ENCODE measurements at regions not wholly inside any gene's neighbourhood (a gene's known extent, or its start where the extent isn't known, plus 50 kb on each side); places are given as distances from the start of the nearest gene placed in this dataset.

DNA sequence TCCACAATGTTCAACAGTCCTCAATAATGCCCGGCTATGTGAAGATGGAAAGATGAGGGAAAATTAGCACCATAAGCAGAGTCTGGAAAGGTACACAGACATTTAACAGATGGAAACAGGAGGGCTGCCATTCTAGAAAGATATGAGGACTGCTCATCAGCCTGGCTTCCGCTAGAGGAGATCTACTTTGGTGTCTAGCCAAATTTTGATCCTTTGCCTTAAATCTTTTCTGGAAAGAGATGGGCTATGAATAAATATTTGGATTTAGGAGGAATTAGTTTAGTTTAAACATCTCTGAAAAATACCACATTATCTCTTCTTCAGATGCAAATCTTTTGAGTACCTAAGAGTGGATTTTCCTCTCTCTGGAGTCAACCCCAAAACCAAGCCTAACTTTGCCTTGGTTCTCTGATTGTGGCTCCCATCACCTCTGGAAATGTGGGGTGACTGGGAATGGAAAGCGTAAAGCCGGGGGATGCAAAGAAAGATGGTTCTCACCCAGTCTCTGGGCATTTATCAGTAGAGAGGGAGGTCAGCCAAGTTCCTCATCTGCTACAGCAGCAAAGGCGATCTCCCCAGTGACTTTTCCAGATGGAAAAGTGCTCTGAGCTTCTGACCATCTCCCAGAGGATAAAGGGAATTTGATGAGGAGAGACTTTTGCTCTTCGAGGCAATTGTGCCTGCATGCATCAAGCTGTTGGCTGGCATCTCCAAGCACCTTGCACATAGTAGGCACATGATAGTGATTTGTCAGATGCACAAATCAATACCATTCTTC, 410.6 kb downstream of the ZNF521 start:
- no peak for DNase-seq

DNA sequence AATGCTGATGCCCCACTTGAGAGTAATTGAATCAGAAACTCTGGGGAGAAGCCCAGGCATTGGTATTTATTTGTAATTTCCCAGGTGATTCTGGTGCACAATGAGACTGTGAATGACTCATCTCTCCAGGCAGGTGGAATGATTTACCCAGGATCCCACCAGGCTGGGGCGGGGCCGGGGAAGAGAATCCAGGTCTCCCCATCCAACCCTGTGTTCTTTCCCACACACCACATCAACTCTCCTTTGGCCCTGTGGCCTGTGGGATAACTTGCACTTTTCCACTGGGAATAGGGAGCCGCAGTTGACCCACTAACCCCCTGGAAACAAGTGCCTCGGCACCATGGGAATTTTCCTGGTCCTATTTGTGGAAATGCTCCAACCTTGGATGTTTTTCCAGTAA, 409.8 kb downstream of the ZNF521 start:
- DNase-seq, result no peak

DNA sequence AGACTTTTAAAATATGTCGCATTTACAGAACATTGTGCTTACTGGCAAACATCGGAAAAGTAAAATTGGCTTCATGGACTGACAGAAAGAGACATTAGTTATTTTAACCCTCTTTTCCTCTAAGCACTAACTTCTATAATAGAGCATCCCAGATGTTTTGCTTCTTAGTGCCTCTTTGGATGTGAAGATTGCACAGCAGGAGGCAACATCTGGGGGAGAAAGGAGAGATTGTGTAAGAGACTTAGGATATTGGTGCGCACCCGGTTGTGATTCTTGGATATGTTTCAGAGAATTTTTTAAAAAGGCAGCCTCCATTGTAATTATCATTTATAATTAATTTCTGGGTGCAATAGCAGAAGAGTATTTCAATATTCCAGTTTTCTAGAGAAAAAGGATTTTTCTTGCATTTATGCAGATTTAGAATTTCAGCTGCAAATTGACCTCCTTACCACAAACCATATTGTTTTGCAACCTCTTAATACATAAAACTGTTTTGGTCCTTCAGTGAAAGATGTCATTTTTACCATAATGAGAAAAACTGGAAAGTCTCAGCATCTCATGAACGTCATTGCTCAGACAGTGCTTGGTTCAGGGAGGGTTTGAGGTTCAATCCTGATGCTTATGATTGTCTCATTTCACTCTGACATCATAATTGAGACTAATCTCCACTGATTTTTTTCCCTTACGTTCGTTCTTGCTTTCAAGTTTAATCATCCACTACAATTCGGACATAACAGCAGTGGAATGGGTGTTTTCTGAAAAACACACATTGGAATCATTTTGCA, 404.3 kb downstream of the ZNF521 start:
- no peak for DNase-seq

DNA sequence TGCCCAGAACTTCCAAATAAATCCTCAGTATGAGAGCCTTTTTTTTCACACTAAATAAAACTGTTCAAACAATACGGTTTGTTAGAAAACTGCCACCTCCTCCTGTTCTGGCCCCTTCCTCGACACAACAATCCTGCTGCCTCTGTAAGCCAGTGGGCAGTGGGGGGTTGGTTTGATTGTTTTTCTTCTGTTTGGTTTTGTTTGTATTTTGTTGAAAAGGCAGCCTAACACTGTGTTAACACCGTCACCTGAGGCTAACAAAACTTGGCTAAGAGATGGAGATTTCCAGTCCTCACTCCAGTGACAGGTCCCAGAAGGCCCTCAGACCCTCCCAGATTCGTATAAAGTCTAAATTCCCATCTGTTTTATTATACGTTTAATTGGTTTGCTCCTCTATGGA, 402.1 kb downstream of the ZNF521 start:
- DNase-seq, result no peak

DNA sequence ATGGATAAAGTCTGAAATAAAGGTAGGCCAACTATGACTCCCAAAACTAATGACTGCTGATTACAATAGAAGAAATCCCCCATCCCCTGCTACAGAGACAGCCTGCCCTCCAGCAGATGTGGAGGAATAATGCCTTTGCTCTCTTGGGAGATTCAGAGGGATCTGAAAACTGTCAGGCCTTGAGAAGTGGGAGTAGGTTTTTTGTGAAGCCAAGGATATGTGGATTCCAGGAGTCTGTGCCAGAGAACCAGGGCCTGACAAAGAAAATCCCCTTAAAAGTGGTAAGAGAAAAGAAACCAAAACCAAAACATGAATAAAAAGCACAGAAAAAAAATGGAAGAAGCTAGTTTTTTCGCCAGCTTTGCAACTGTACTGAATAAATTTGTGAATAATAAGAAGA, 397.6 kb downstream of the ZNF521 start:
- no peak for DNase-seq

DNA sequence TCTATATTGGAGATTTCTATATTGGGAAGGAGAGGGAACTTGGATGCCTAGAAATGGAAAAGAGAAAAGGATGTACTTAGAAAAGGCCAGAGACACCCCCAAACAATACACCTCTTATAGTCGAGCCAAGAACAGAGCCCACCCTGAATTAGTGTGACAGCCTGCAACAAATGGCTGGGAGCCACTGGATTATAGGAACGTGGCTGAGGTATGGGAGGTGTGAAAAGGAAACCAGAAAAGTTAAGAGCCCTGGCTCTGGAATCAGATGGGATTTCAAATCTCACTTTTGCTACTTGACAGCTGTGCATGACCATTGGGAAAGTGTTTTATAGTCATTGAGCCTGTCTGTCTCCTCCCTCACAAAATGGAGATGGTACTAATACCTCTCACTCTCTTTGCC, 394.0 kb downstream of the ZNF521 start:
- DNase-seq, result no peak

DNA sequence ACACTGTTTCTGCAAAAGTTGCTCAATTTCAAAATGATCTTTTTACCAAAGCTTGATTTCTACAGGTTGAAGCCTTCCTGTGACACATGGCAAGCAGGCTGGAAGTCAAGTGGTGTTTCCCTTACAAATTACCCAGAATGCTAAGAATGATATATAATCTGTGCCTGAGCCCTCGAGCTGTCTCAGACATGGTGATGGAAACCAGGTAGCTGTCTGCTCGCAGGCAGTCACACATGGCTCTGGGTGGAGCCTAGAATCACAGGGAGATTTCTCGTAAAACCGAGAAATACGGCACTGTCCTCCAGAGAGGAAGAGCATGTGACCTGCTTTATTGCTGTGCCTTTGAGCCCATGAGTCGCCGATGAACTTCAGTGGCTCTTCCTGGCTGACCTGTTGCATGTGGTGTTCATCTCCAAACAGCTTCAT, 392.9 kb downstream of the ZNF521 start:
- DNase-seq, result no peak

DNA sequence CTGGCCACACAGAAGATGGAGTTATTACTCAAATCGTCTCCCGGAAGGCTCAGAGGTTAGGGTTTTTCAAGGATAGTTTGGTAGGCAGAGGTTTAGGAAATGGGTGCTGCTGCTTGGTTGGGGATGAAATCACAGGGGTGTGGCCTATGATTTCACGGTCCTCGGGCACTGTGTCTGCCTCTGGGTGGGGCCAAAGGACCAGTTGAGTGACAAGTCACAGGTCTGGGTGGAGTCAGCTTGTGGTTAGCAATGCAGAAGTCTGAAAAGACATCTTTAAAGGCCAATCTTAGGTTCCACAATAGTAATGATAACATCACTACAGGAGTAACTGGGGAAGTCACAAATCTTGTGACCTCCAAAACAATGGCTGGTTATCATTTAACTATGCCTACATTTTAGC, 387.8 kb downstream of the ZNF521 start:
- DNase-seq, result no peak

DNA sequence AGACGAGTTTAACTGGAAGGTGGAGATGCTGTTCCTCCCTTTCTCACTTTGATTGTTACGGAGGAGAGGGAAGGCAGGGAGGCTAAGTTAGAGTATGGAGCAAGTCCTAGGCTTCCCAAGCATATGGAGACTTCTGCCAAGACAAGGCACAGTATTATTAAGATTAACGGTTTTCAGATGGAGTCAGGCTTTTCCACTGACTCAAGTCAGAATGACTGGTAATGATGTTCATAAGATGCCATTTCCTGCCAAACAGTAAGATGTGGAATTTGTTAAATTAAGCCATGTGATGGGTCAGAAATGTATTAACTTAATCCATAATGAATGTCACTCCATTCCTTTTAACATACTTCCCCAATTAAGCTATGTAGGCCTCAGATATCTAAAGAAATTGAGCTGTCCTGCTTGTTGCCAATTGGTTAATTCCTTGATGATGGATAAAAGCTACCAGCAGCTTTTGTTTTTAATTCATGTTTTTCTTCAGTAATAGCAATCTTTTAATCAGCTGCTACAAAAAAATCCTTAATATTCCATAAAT, 383.7 kb downstream of the ZNF521 start:
- DNase-seq, result no peak

DNA sequence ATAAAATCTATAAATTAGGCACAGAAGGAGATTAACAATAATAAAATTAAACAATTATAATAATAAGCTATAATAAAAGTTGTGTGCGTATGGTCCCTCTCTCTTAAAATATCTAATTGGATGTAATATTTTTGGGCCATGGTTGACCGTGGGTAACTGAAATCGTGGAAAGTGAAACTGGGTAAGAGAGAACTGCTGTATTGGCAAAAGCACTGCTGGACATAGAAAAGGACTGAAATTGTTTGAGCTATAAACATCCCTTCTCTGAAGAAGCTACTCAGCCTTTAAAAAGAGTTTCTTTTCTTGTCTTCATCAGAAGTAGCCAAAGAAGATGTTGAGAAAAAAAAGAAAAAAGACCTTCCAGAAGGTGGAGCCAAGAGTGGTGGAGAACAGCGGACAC, 379.4 kb downstream of the ZNF521 start:
- DNase-seq, result no peak

DNA sequence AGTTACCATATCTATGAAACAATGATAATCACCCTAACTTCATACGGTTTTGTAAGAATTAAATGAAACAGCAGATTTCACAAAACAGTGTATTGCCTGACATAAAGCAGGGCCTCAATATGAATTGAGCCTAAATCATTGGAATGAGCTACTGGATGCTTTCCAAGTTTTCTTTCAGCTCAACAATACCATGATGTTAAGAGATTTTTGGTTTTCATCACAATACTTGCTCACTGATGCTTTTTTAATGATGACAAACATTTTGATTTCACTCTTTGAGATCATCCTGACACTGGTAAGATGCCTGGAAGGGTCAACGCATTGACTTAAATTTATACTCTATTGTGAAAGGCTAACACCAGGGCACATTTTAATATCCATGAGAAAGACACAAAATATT, 377.5 kb downstream of the ZNF521 start:
- no peak for DNase-seq

DNA sequence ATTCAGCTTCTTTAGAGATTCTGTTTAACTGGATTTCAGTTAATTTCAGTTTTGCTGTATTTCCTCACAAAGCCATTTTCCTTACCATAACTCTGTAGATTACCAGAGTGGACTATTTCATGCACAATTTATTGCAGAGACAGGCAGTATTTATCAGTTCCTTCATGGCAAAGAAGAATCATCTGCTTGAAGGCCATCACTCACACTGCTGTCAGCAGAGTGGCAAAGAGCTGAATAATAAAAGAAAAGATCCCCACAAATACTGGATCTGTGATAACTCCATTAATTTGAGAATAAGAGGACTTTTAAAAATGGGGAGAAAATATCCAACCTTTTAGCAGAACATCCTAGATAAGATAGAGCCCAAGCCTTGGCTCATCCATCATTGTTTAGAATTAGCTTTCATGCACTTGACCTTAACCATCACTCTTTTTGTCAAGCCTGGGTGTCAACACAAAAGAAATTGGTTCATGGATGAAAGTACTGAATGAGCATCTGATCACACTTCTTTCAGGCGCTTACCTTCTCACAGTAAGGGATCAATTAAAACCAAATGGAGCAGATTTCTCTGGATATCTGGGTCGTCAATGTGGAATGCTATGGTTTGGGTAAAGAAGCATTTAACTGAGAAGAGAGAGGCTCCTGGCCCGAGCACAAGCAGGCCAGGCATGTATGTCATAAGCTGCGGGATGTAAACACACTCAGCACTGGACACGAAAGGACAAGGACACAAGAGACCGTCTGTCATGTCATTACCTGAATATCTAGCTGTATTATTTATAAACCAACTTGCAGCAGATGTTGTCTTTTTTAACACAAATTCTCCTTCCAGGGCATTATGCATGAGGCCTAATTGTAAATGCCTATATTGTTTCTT, 376.2 kb downstream of the ZNF521 start:
- no peak for DNase-seq

DNA sequence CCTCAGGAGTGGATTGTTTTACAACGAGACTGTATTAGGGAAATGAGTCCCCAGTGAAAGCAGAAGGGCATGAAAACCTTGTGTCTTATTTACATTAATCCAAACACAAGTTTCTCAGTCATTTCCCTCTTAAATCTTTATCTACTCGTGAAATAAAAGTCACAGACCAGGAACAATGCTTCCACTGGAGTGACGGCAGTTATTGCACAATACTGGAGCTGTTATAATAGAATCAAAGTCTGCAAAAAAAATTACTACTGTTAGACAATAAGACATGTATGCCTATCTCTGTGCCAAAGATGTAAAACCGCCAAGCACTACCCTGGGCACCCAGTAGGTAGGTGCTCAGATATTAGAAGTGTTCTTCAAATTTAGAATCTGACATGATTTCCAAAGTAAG, 375.5 kb downstream of the ZNF521 start:
- no peak for DNase-seq

DNA sequence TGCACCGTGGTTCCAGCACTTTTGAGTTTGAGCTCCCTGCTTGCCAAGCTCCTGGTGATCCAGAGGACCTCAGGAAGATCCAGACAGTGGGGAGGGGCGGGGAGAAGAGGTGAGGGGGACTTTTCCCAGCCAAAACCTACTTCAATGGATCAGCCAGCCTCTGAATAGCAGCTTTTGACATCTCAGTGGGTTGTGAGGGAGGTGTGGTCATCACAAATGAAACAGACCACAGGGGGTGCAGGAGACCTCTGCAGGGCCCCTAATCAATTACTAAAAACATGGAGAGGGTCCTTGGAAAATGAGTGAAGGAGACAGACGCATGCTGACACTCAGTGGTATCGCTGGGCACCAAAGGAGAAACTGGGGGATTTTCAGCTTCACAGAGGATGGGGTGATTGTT, 372.7 kb downstream of the ZNF521 start:
- DNase-seq, result no peak

DNA sequence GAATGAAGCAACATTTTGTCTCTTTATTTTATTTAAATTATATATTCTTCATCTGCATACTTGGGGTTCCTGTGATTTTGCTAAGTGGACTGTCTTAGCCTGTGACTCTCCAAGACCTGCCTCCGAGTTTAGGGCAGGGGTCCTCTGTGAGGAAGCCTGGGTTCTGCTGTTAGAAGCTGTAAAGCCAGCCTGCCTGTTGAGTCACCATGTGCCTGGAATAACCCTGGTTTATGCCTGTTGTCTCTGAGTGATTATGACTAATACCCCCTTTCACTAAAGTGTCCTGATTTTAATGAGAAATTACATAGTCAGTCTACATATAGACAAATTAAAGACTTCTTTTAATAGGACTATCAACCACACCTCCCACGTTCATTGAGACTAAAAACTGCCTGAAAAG, 369.1 kb downstream of the ZNF521 start:
- DNase-seq, result no peak

DNA sequence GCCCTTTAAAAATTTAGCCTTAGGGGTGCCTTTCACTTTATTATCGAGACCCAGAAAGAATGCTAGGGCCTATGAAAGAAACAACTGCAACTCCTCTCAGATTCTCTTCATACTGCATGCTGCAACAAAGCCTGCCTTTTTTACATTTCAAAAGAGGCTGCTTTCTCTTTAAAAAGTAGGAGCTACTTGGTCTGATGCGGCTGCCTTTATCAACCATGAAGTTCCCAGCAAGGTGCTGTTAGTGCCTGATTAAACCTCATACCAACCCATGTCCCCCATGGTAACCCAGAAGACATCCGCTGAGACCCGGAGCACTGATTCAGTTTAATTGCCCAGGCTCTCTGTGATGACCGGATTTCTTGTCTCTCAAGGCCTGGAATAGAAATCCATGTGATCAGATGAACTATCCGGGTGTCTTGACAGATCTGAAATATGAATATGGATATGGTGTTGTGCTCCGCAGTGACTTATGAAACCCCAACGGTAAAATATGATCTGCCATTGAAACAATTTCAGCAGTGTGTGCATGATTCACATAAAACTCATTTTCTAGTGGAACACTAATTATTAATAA, 368.3 kb downstream of the ZNF521 start:
- no peak for DNase-seq

DNA sequence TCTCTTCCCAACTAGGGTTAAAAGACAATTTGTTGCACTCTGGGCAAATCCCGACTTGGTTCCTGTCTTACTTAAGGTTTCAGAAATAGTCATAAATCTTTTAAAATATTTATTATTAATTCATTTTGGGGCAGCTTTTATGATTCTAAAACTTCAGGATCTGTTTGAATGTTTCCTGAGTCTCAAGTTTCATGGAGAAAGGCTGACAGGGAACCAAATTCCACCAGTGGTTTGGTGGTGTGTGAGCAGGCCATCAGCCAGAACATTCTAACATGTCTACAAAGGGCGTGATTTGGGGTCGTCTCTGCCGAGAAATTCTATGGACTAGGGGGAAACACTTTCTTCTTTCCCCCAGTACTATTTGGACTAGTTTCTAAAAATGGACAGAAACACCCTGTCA, 366.4 kb downstream of the ZNF521 start:
- DNase-seq, result no peak

DNA sequence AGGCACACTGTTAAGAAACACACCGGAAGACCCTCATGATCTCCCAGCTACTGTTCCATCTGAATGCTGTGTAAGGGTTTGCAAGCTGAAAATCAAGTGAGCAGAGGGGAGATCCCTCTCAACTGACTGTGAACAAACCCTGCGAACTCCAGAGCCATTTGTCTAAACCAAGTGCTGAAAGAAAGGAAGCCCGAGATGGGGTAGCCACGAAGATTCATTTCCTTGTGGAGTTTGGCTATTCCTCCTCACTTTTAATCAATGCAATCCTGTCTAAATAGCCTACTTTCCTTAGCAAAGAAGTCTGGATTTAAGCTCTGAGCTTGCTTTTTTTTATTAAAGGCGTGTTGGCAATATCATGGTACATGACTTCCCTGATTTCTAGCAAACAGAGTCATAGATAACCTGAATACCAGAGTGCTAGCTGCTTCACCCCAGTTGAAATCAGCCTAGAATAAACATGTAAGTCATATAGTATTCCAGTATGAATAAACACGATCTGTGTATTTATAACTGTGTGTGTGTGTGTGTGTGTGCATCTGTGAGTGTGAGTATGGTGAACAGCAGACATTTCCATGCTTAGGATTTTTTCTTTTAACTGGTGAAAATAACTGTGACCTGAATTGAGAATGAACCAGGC, 365.2 kb downstream of the ZNF521 start:
- no peak for DNase-seq

DNA sequence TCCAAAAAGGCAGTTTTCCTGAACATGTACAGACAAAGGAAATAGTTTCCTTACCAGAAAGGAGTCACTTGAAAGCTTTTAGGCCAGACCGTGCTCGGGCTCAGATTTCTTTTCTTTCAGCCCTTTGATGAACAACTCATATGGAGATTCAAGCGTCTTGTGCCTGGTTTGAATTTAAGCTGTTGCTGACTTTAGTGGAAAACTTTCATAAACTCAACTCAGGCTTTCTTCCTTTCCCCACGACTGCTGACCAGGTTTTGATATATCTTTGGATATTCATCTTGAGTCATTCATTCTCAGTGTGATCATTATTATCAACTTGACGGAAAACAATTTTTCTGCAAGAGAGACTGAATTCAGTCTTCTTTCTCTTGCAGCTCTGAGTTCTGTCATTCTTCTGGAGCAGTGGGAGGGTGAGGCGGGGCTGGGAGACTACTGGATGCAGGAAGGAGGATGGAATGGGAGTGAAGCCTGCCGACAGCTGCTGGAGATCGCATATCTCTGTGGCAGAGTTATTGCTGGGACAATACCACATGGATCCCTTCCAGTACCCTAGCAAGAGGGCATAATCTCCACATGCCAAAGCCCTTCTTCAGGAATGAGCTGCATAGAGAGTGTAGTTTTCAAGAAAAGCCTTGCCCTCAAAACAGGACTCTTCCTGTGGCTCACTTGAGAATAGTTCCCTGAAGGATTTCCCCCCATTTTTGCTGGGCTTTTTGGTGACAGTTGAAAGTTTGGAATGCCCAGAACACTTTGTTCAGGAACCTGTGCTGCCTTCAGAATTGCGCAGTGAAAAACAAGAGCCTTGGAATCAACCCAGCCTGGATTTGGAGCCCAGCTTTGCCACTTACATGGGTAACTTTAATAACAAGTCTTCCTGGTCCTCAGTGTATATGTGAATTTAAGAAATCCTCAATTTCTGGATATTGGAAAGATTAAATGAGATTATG, 364.4 kb downstream of the ZNF521 start:
- no peak for DNase-seq

DNA sequence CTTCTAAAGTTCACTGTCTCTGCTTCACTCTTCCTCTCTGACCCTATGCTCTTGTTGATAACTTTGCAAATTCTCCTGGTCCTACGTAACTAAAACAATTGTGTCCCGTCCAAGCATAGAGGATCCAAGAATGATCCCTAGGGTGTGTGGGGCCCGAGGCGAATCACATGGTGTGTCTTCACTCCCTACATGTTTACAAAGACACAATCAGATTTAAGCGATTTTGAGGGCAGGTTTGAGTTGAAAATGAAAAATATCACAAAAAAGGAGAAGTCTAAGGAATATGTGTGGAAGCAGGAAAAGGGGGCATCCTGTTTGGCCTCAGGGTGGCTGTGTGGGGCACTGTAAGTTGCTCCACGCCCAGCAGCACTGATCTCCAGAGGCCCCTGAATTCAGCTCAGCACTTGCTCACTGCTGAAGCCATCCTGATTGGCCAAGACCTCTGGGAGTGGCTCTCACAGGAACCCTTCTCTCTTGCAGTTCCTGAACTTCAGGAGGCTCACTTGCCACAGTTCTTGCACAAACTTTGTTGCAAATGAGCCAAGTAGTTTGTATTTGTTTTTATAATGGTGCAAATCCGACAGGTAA, 363.6 kb downstream of the ZNF521 start:
- no peak for DNase-seq

Data from C1 segment of cervical spinal cord (tissue), 14 donors.